H9 (cell line): ENCODE measurements at regions not wholly inside any gene's neighbourhood (a gene's known extent, or its start where the extent isn't known, plus 50 kb on each side); places are given as distances from the start of the nearest gene placed in this dataset.

Source experiments
- DNase-seq: peaks from one replicate; pipeline ENCODE4 v3.0.0-alpha.2; 2017
- H2AFZ ChIP-seq: one replicate; pipeline ENCODE4 v1.6.1; 2013; ENCODE audit warnings: mild to moderate bottlenecking, low read length, control low read depth, moderate library complexity
- H2AK5ac ChIP-seq: 2 replicates; pipeline ENCODE4 v1.6.1; 2013; ENCODE audit warnings: low read length, control low read depth, mixed read lengths; ENCODE audit not compliant: insufficient read length
- H2BK120ac ChIP-seq: one replicate; pipeline ENCODE4 v1.6.1; 2013; ENCODE audit warnings: low read depth, mild to moderate bottlenecking, low read length, control low read depth, inconsistent platforms; ENCODE audit not compliant: poor library complexity, severe bottlenecking
- H2BK12ac ChIP-seq: 2 replicates; pipeline ENCODE4 v1.6.1; 2013; ENCODE audit warnings: low read length, control low read depth, mixed read lengths, low read depth; ENCODE audit not compliant: insufficient read length
- H2BK15ac ChIP-seq: 2 replicates; pipeline ENCODE4 v1.6.1; 2013; ENCODE audit warnings: low read depth, low read length, control low read depth
- H2BK20ac ChIP-seq: one replicate; pipeline ENCODE4 v1.6.1; 2013; ENCODE audit warnings: low read depth, mild to moderate bottlenecking, low read length, control low read depth, inconsistent platforms; ENCODE audit not compliant: poor library complexity, severe bottlenecking
- H2BK5ac ChIP-seq: 2 replicates; pipeline ENCODE4 v1.6.1; 2013; ENCODE audit warnings: low read length, control low read depth, mixed read lengths; ENCODE audit not compliant: insufficient read length
- H3K14ac ChIP-seq: 2 replicates; pipeline ENCODE4 v1.6.1; 2013; ENCODE audit warnings: low read length, control low read depth; ENCODE audit not compliant: insufficient read depth
- H3K18ac ChIP-seq: 2 replicates; pipeline ENCODE4 v1.6.1; 2013; ENCODE audit warnings: low read depth, mild to moderate bottlenecking, mixed read lengths, low read length, control low read depth; ENCODE audit not compliant: insufficient read length
- H3K23ac ChIP-seq: 2 replicates; pipeline ENCODE4 v1.6.1; 2013; ENCODE audit warnings: low read length, control low read depth, mixed read lengths, low read depth; ENCODE audit not compliant: insufficient read length
- H3K23me2 ChIP-seq: 2 replicates; pipeline ENCODE4 v1.6.1; 2013; ENCODE audit warnings: low read depth, mild to moderate bottlenecking, mixed read lengths, low read length, control low read depth; ENCODE audit not compliant: insufficient read length, poor library complexity, severe bottlenecking
- H3K27ac ChIP-seq: 2 replicates; pipeline ENCODE4 v1.5.1; 2013; ENCODE audit warnings: low read length, control low read depth, mixed read lengths, low read depth; ENCODE audit not compliant: insufficient read length
- H3K27me3 ChIP-seq: 2 replicates; pipeline ENCODE4 v1.6.1; 2013; ENCODE audit warnings: low read length, control low read depth, inconsistent platforms; ENCODE audit not compliant: insufficient read depth
- H3K4ac ChIP-seq: 2 replicates; pipeline ENCODE4 v1.6.1; 2013; ENCODE audit warnings: low read depth, mild to moderate bottlenecking, control low read depth, inconsistent platforms, low read length, moderate library complexity
- H3K4me1 ChIP-seq: 2 replicates; pipeline ENCODE4 v1.6.1; 2013; ENCODE audit warnings: low read length, control low read depth, inconsistent platforms; ENCODE audit not compliant: insufficient read depth
- H3K4me2 ChIP-seq: 2 replicates; pipeline ENCODE4 v1.6.1; 2013; ENCODE audit warnings: low read length, control low read depth, mixed read lengths; ENCODE audit not compliant: insufficient read length, insufficient read depth
- H3K56ac ChIP-seq: 2 replicates; pipeline ENCODE4 v1.6.1; 2013; ENCODE audit warnings: low read depth, mild to moderate bottlenecking, mixed read lengths, low read length, control low read depth; ENCODE audit not compliant: insufficient read length
- H3K79me1 ChIP-seq: 2 replicates; pipeline ENCODE4 v1.6.1; 2013; ENCODE audit warnings: low read depth, mild to moderate bottlenecking, moderate library complexity, low read length, control low read depth, inconsistent platforms; ENCODE audit not compliant: insufficient read depth, poor library complexity, severe bottlenecking
- H3K79me2 ChIP-seq: 2 replicates; pipeline ENCODE4 v1.6.1; 2013; ENCODE audit warnings: low read length, control low read depth, inconsistent platforms; ENCODE audit not compliant: insufficient read depth
- H3K9ac ChIP-seq: 2 replicates; pipeline ENCODE4 v1.6.1; 2013; ENCODE audit warnings: low read length, control low read depth, mixed read lengths; ENCODE audit not compliant: insufficient read length; ENCODE audit errors: extremely low read depth
- H3K9me3 ChIP-seq: one replicate; pipeline ENCODE4 v1.6.1; 2013; ENCODE audit warnings: low read depth, low read length, inconsistent platforms; ENCODE audit not compliant: control insufficient read depth
- H3T11ph ChIP-seq: one replicate; pipeline ENCODE4 v1.6.1; 2013; ENCODE audit warnings: mild to moderate bottlenecking, low read length, control low read depth, inconsistent platforms
- H4K20me1 ChIP-seq: one replicate; pipeline ENCODE4 v1.6.1; 2013; ENCODE audit not compliant: control insufficient read depth, insufficient read length, insufficient read depth
- H4K5ac ChIP-seq: 2 replicates; pipeline ENCODE4 v1.6.1; 2013; ENCODE audit warnings: low read depth, mild to moderate bottlenecking, mixed read lengths, low read length, control low read depth; ENCODE audit not compliant: insufficient read length
- H4K8ac ChIP-seq: replicated peaks from 2 replicates; pipeline ENCODE4 v1.6.1; 2013; ENCODE audit warnings: low read length, control low read depth, mixed read lengths, low read depth; ENCODE audit not compliant: insufficient read length
- H4K91ac ChIP-seq: 2 replicates; pipeline ENCODE4 v1.6.1; 2013; ENCODE audit warnings: low read depth, mild to moderate bottlenecking, moderate library complexity, mixed read lengths, low read length, control low read depth; ENCODE audit not compliant: insufficient read length
- H3K27ac Mint-ChIP-seq, 3 experiments: 2 replicates in 2 of 3; 3 replicates in 1 of 3; pipeline ENCODE4 v1.8.0; 2020 to 2021; ENCODE audit warnings: mixed read lengths in 3 of 3, mild to moderate bottlenecking in 1 of 3, moderate library complexity in 1 of 3
- H3K27me3 Mint-ChIP-seq: 2 replicates; pipeline ENCODE4 v1.8.0; 2021; ENCODE audit warnings: low read depth, mild to moderate bottlenecking, moderate library complexity, mixed read lengths
- H3K36me3 Mint-ChIP-seq, 3 experiments: 2 replicates in 2 of 3; 3 replicates in 1 of 3; pipeline ENCODE4 v1.8.0; 2020 to 2021; ENCODE audit warnings: low read depth in 3 of 3, mixed read lengths in 3 of 3; ENCODE audit not compliant: insufficient read depth in 1 of 3
- H3K4me1 Mint-ChIP-seq, 2 experiments: 2 replicates each; pipeline ENCODE4 v1.8.0; 2020; ENCODE audit warnings: mixed read lengths in 2 of 2
- H3K4me3 Mint-ChIP-seq, 2 experiments: 2 replicates in 1 of 2; 3 replicates in 1 of 2; pipeline ENCODE4 v1.8.0; 2020 to 2021; ENCODE audit warnings: mild to moderate bottlenecking in 2 of 2, mixed read lengths in 2 of 2, moderate library complexity in 1 of 2
- H3K9me3 Mint-ChIP-seq, 2 experiments: 2 replicates in 1 of 2; 3 replicates in 1 of 2; pipeline ENCODE4 v1.8.0; 2020; ENCODE audit warnings: mild to moderate bottlenecking in 2 of 2, mixed read lengths in 2 of 2, moderate library complexity in 1 of 2
- CTCF ChIP-seq: fragments of 200-600 bp; sonication (generic); conservative IDR thresholded peaks from 3 replicates; pipeline ENCODE4 v1.8.0; 2021; ENCODE audit warnings: antibody characterized with exemption, mild to moderate bottlenecking
- WGBS: extraction: QIAGEN DNeasy Blood & Tissue Kit; methylation state at CpG from one replicate; pipeline ENCODE4 v1.1.7; 2013; ENCODE audit warnings: missing lambda C conversion rate, low lambda C conversion rate, mixed read lengths; ENCODE audit not compliant: insufficient read length; ENCODE audit errors: extremely low coverage; 5-methylcytosine and 5-hydroxymethylcytosine counted together

- no peak overlapping the region for H4K91ac ChIP-seq
Observed at GRCh38 chr12:65584016-65584415, 240.3 kb upstream of the HMGA2 start.

More at GRCh38 chr12:65584016-65584415, 240.3 kb upstream of the HMGA2 start:
- peaks cover 0 to 5% of the 10 kb centered on the region in 2 experiments; a peak in 1 of 5 replicates for H3K9me3 Mint-ChIP-seq
- no peak overlapping the region for H3K4me3 Mint-ChIP-seq
- H4K20me1 ChIP-seq: no peaks in the 10 kb centered on the region
- no peaks in the 10 kb centered on the region for H3K79me2 ChIP-seq
- H4K8ac ChIP-seq: no peak overlapping the region
- H3T11ph ChIP-seq: no peak overlapping the region
- H2AK5ac ChIP-seq: no peak overlapping the region
- H3K23me2 ChIP-seq: no peaks in the 10 kb centered on the region
- no peak overlapping the region for H2BK12ac ChIP-seq
- H2AFZ ChIP-seq: no peak overlapping the region
- H3K79me1 ChIP-seq: no peaks in the 10 kb centered on the region
- no peak overlapping the region for H3K23ac ChIP-seq
- H3K9me3 ChIP-seq: no peaks in the 10 kb centered on the region
- no peak overlapping the region for H3K27ac ChIP-seq
- no peak overlapping the region for H3K9ac ChIP-seq
- no peaks in the 10 kb centered on the region for H3K4me1 ChIP-seq
- no peak overlapping the region for H4K5ac ChIP-seq
- no CpG with 5 or more reads among the region's 3 CpGs for WGBS
- H3K27me3 ChIP-seq: no peaks in the 10 kb centered on the region
- no peak for DNase-seq
- H3K18ac ChIP-seq: no peak overlapping the region
- no peak overlapping the region for H3K14ac ChIP-seq
- no peaks in the 10 kb centered on the region; a peak in 1 of 7 replicates for H3K36me3 Mint-ChIP-seq
- no peak overlapping the region for H2BK15ac ChIP-seq
- H3K27ac Mint-ChIP-seq: no peak overlapping the region
- TF ChIP-seq CTCF: no peak
- H3K27me3 Mint-ChIP-seq: no peaks in the 10 kb centered on the region
- H3K4ac ChIP-seq: no peak overlapping the region
- no peak overlapping the region for H2BK120ac ChIP-seq
- H2BK20ac ChIP-seq: no peak overlapping the region
- H3K4me1 Mint-ChIP-seq: no peaks in the 10 kb centered on the region
- H3K56ac ChIP-seq: no peak overlapping the region
- H3K4me2 ChIP-seq: no peak overlapping the region
- H2BK5ac ChIP-seq: no peak overlapping the region
